GM18508 (cell line): ENCODE measurements at regions not wholly inside any gene's neighbourhood (a gene's known extent, or its start where the extent isn't known, plus 50 kb on each side); places are given as distances from the start of the nearest gene placed in this dataset.

ENCODE experiments used
- ATAC-seq: cut with Tn5 transposase; IDR thresholded peaks from one replicate; pipeline ENCODE4 v1.9.1; 2021; ENCODE audit warnings: moderate number of reproducible peaks; ENCODE audit not compliant: insufficient read depth, unreplicated experiment

- ATAC-seq, result no peak
Measured at GRCh38 chr5:51027271-51027670, 356.0 kb upstream of the ISL1 start.

GRCh38 chr5:51028394-51028793 is 354.9 kb upstream of the ISL1 start:
- no peak for ATAC-seq

- ATAC-seq, result no peak
Measured at GRCh38 chr5:51033215-51033614, 350.0 kb upstream of the ISL1 start.

GRCh38 chr5:51034222-51034901 is 348.9 kb upstream of the ISL1 start:
- no peak for ATAC-seq

- no peak for ATAC-seq
Measured at GRCh38 chr5:51039424-51040329, 343.6 kb upstream of the ISL1 start.

- no peak for ATAC-seq
Measured at GRCh38 chr5:51043745-51044144, 339.5 kb upstream of the ISL1 start.

GRCh38 chr5:51047369-51047768 is 335.9 kb upstream of the ISL1 start:
- ATAC-seq, result no peak

GRCh38 chr5:51053361-51053760 is 329.9 kb upstream of the ISL1 start:
- no peak for ATAC-seq

- ATAC-seq, result no peak
Measured at GRCh38 chr5:51060953-51061352, 322.3 kb upstream of the ISL1 start.

- ATAC-seq, result no peak
Measured at GRCh38 chr5:51072937-51073336, 310.3 kb upstream of the ISL1 start.

GRCh38 chr5:51082741-51083140 is 300.5 kb upstream of the ISL1 start:
- no peak for ATAC-seq

GRCh38 chr5:51091816-51092215 is 291.4 kb upstream of the ISL1 start:
- no peak for ATAC-seq

GRCh38 chr5:51095486-51095885 is 287.8 kb upstream of the ISL1 start:
- ATAC-seq, result no peak

- ATAC-seq, result no peak
Measured at GRCh38 chr5:51096859-51097258, 286.4 kb upstream of the ISL1 start.

GRCh38 chr5:51099173-51099853 is 283.9 kb upstream of the ISL1 start:
- ATAC-seq, result no peak

- ATAC-seq, result no peak
Measured at GRCh38 chr5:51104556-51104955, 278.7 kb upstream of the ISL1 start.

GRCh38 chr5:51109786-51110410 is 273.4 kb upstream of the ISL1 start:
- ATAC-seq, result no peak

- no peak for ATAC-seq
Measured at GRCh38 chr5:51131266-51131665, 252.0 kb upstream of the ISL1 start.

GRCh38 chr5:51138164-51138563 is 245.1 kb upstream of the ISL1 start:
- ATAC-seq, result no peak

GRCh38 chr5:51148437-51148836 is 234.8 kb upstream of the ISL1 start:
- ATAC-seq, result no peak

- no peak for ATAC-seq
Measured at GRCh38 chr5:51156222-51156621, 227.0 kb upstream of the ISL1 start.
